SK-N-SH (cell line): ENCODE measurements at regions not wholly inside any gene's neighbourhood (a gene's known extent, or its start where the extent isn't known, plus 50 kb on each side); places are given as distances from the start of the nearest gene placed in this dataset.

Experiments used
- CTCF ChIP-seq: fragments of 200-600 bp; sonication (generic); IDR thresholded peaks from 2 replicates; pipeline ENCODE4 v1.6.1; 2017; ENCODE audit warnings: antibody characterized with exemption, mild to moderate bottlenecking, moderate library complexity
- EZH2phosphoT487 ChIP-seq: fragments of 200-600 bp; sonication (generic); IDR thresholded peaks from 2 replicates; pipeline ENCODE4 v1.6.1; 2017; ENCODE audit warnings: low read depth, mixed run types, mild to moderate bottlenecking, antibody characterized with exemption, moderate library complexity, borderline replicate concordance
- GATA2 ChIP-seq: sonication (generic); formaldehyde crosslinking; IDR thresholded peaks from 2 replicates; pipeline ENCODE4 v1.5.0; 2020; ENCODE audit warnings: mild to moderate bottlenecking, missing genetic modification reagents
- MAX ChIP-seq: IDR thresholded peaks from 2 replicates; pipeline ENCODE4 v1.4.0; 2012; ENCODE audit warnings: low read depth
- RAD21 ChIP-seq: IDR thresholded peaks from 2 replicates; pipeline ENCODE4 v1.6.1; 2012; ENCODE audit warnings: mild to moderate bottlenecking, low read length
- TCF12 ChIP-seq: IDR thresholded peaks from 2 replicates; pipeline ENCODE4 v1.4.0; 2012
- ZBTB33 ChIP-seq: IDR thresholded peaks from 2 replicates; pipeline ENCODE4 v1.4.0; 2012; ENCODE audit warnings: low read depth, borderline replicate concordance

- TF ChIP-seq RAD21: no peak
- no peak for TF ChIP-seq CTCF
- TF ChIP-seq GATA2 (CRISPR knock-in tag): no peak
- no peak for TF ChIP-seq TCF12
- TF ChIP-seq EZH2phosphoT487: no peak
- TF ChIP-seq MAX: no peak
- no peak for TF ChIP-seq ZBTB33
Observed at GRCh38 chr2:220174826-220175225, 547.4 kb downstream of the SLC4A3 start.
